Esophagus muscularis mucosa (tissue), 4 donors: ENCODE measurements at regions not wholly inside any gene's neighbourhood (a gene's known extent, or its start where the extent isn't known, plus 50 kb on each side); places are given as distances from the start of the nearest gene placed in this dataset.

Experiments
- DNase-seq: peaks from one replicate; pipeline ENCODE4 v3.0.0-alpha.2; 2017; ENCODE audit errors: extremely low spot score
- H3K27ac ChIP-seq, 4 donors: fragments of 200-600 bp; sonication (generic); replicated peaks in 1 of 4; 1 replicate in 3 of 4; 2 replicates in 1 of 4; pipeline ENCODE4 v1.5.1; 2016 to 2019; ENCODE audit warnings: mild to moderate bottlenecking in 1 of 4
- H3K27me3 ChIP-seq, 4 donors: fragments of 200-600 bp; sonication (generic); one replicate each; pipeline versions ENCODE4 v1.5.1 to v1.6.0; 2016 to 2019
- H3K36me3 ChIP-seq, 4 donors: fragments of 200-600 bp; sonication (generic); one replicate each; pipeline ENCODE4 v1.5.1; 2016 to 2019
- H3K4me1 ChIP-seq, 4 donors: fragments of 200-600 bp; sonication (generic); one replicate each; pipeline ENCODE4 v1.5.1; 2016 to 2019
- H3K4me3 ChIP-seq, 4 donors: fragments of 200-600 bp; sonication (generic); 1 replicate in 2 of 4; 2 replicates in 2 of 4; pipeline ENCODE4 v1.5.1; 2016 to 2019; ENCODE audit warnings: mild to moderate bottlenecking in 4 of 4, moderate library complexity in 1 of 4
- H3K9me3 ChIP-seq, 4 donors: fragments of 200-600 bp; sonication (generic); 1 replicate in 3 of 4; 2 replicates in 1 of 4; pipeline ENCODE4 v1.5.1; 2016 to 2019
- CTCF ChIP-seq, 3 experiments: fragments of 200-600 bp in 2 of 3; fragments of 450-650 bp in 1 of 3; sonication (generic) in 2 of 3; IDR thresholded peaks; one replicate each; pipeline ENCODE4 v1.5.1; 2017 to 2019; ENCODE audit warnings: antibody characterized with exemption in 3 of 3, mild to moderate bottlenecking in 2 of 3, moderate library complexity in 1 of 3
- EP300 ChIP-seq: sonication (generic); formaldehyde crosslinking; IDR thresholded peaks from one replicate; pipeline ENCODE4 v1.6.1; 2017; ENCODE audit warnings: antibody characterized with exemption
- POLR2A ChIP-seq: fragments of 450-650 bp; IDR thresholded peaks from one replicate; pipeline ENCODE4 v1.6.1; 2017; ENCODE audit warnings: antibody characterized with exemption, moderate library complexity, mild to moderate bottlenecking, low read depth
- POLR2AphosphoS5 ChIP-seq, 2 donors: sonication (generic); formaldehyde crosslinking; IDR thresholded peaks; one replicate each; pipeline ENCODE4 v1.6.1; 2017; ENCODE audit warnings: antibody characterized with exemption in 2 of 2
- whole genome bisulfite sequencing: methylation state at CpG from one replicate; pipeline ENCODE4 v1.1.5; 2018; 5-methylcytosine and 5-hydroxymethylcytosine counted together
- intact Hi-C: fragments of 100-400 bp; cut with DNase I; formaldehyde crosslinking; loops from one replicate; pipeline ENCODE4 v1.15.1; 2023

DNA sequence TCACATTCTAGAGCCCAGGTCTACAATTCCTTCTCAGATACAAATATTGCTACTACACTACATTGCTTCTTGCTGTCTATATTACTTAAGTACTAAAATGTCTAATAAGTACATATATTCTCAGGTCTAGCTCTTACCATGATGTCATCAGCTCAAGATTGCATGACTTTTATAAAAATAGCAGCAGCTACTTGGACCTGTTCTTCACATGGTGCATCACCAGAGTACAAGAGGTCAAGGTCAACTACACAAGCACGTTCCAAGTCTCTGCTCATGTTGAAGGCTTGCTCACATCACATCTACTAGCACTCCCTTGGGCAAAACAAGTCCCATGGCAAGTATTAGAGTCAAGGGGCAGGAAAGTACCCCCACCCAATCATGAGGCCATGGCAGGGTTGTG is 465.6 kb downstream of the MED13L start:
- intact Hi-C loops, result no loop called here
- Histone ChIP-seq H3K4me3 (no peak overlapping the region), H3K36me3 (no peaks in the 10 kb centered on the region), H3K4me1 (no peaks in the 10 kb centered on the region), H3K27me3 (peaks cover 0 to 42% (median 0%) of the 10 kb centered on the region in 4 donors), H3K27ac (no peak overlapping the region), H3K9me3 (peaks cover 0 to 11% (median 7%) of the 10 kb centered on the region in 4 donors)
- no peak for DNase-seq
- 100% methylated on average over 1 of the region's 1 CpG for WGBS
- TF ChIP-seq POLR2A (no peak), EP300 (no peak), CTCF (IDR thresholded peaks at IDR 0.05) (no peak), POLR2AphosphoS5 (IDR thresholded peaks at IDR 0.05) (no peak)

DNA sequence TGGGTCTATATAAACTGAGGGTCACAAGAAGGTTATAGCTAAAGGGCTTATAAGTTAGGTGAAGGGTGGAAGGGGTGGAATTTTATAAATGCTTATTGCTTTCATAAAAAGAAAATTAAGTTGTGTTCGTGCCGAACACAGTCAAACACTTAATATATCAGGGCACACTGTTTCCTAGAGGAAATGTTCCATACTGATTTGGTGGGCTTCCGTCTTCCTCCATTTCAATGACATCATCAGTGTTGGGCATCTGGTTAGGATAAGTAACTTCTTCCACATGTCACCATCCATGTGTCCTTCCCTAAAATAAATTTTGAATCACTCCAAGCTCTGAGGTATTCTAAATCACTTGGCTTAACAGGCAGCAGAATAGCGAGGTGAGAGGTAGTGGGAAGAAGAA is 466.4 kb downstream of the MED13L start:
- no peak for TF ChIP-seq CTCF (IDR thresholded peaks at IDR 0.05)
- TF ChIP-seq EP300, result no peak
- no peak for TF ChIP-seq POLR2A
- no peak for TF ChIP-seq POLR2AphosphoS5 (IDR thresholded peaks at IDR 0.05)
- Histone ChIP-seq H3K36me3 (no peaks in the 10 kb centered on the region), H3K27ac (no peak overlapping the region), H3K4me1 (no peaks in the 10 kb centered on the region), H3K4me3 (no peak overlapping the region), H3K27me3 (peaks cover 0 to 34% (median under 1%) of the 10 kb centered on the region in 4 donors), H3K9me3 (peaks cover 0 to 11% (median 7%) of the 10 kb centered on the region in 4 donors)
- intact Hi-C loops, result no loop called here
- no peak for DNase-seq
- WGBS, result 56% methylated on average over 4 of the region's 4 CpGs

DNA sequence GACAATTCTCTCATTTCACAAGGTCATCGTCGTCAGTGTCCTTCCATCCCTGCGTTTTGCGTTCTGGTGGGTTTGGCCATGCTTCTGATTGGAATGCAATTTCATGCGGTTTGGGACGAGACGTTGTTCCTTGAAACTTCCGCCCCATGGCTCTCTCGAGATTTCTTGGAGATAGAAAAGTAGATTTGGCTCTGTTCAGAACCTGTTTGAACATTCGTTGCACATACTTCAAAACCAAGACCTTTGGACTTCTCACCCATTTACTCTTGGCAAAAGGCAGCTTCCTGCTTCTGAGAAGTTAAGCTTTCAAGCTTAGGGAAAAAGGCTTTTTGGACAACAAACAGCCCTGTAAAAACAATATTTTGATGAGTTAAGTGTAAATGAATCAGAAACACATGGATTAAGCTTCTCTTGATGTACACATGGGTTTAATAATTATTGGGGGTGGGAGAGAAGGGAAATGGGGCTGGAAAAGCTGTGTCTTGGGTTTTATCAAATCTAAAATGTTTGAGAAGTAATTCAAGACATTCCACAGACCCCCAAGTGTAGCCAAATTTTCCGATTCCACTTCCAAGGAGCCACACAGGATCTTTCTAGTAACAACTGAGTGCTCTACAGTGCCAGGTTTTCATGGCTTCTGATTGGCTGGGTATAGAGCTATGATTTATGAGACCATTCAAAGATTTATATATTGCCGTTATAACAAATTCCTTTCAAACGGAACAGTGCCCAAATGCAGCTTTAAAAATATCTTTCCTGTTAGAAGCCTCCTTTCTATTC is 467.2 kb downstream of the MED13L start:
- no peak for TF ChIP-seq CTCF (IDR thresholded peaks at IDR 0.05)
- no peak for TF ChIP-seq POLR2A
- TF ChIP-seq POLR2AphosphoS5 (IDR thresholded peaks at IDR 0.05), result no peak
- TF ChIP-seq EP300, result no peak
- intact Hi-C loops, result no loop called here
- Histone ChIP-seq H3K27me3 (peaks cover 0 to 32% (median 2%) of the 10 kb centered on the region in 4 donors), H3K4me1 (no peaks in the 10 kb centered on the region), H3K36me3 (no peaks in the 10 kb centered on the region), H3K27ac (no peak overlapping the region), H3K4me3 (no peak overlapping the region), H3K9me3 (peaks cover 0 to 11% (median 7%) of the 10 kb centered on the region in 4 donors)
- DNase-seq, result no peak
- WGBS, result 38% methylated on average over 13 of the region's 13 CpGs

DNA sequence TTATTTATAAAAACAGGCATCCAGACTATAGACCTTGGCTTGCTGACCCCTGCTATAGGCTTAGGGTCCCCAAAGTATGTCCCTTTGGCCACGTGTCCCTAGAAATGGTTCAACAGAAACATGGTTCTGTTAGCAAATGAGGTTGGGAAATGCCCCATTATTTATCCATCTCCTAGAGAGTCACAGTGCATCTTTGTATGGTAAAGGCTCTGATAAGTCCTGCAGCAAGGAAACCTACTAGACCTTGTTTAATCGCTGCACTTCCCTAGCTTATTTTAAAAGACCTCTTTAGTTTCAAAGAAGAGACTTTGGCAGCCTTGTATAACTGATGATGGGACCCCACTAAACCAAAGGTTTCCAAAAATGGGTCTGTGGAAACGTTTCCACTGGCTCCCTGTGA is 471.5 kb downstream of the MED13L start:
- H3K4me3 ChIP-seq, result no peak overlapping the region
- H3K4me1 ChIP-seq, result no peaks in the 10 kb centered on the region
- DNase-seq, result no peak
- H3K9me3 ChIP-seq, result peaks cover 0 to 6% (median 0%) of the 10 kb centered on the region in 4 donors
- H3K36me3 ChIP-seq, result no peaks in the 10 kb centered on the region
- H3K27me3 ChIP-seq, result peaks cover 0 to 22% (median 2%) of the 10 kb centered on the region in 4 donors
- intact Hi-C loops, result no loop called here
- 83% methylated on average over 3 of the region's 3 CpGs for WGBS
- H3K27ac ChIP-seq, result no peak overlapping the region
- TF ChIP-seq CTCF (IDR thresholded peaks at IDR 0.05) (no peak), EP300 (no peak), POLR2A (no peak), POLR2AphosphoS5 (IDR thresholded peaks at IDR 0.05) (no peak)
